GM18867 (cell line): ENCODE measurements at regions not wholly inside any gene's neighbourhood (a gene's known extent, or its start where the extent isn't known, plus 50 kb on each side); places are given as distances from the start of the nearest gene placed in this dataset.

ENCODE experiments used
- ATAC-seq: cut with Tn5 transposase; IDR thresholded peaks from one replicate; pipeline ENCODE4 v1.9.1; 2021; ENCODE audit warnings: mild to moderate bottlenecking, moderate library complexity; ENCODE audit not compliant: unreplicated experiment

DNA sequence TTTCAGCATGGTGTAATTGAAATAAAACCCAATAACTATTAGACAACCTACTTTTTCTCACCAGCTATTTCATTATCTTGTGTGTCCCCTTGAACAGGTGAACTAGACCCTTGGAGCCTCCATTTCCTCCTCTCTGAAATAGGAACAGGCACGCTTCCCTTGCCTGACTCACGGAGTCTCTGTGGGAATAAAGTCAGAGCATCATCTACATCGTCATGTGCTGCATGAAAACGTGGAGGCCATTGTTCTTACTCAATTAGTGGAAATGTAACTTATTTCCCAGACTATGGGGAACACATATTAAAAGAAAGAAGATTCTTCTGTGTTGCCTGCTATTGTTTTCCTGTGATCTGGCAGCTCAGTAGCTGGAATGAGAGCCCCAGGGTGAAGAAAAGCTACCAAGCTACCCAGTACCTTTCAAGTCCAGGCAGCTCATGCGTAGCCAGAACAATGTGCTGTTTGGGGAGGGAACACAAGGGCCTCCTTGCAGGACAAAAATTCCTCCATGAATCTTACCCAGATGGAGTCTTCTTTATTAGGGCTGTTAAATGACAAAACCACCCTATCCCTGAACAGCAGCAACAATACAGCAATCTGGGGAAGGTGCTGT is 59.8 kb downstream of the SOX11 start:
- ATAC-seq = no peak

DNA sequence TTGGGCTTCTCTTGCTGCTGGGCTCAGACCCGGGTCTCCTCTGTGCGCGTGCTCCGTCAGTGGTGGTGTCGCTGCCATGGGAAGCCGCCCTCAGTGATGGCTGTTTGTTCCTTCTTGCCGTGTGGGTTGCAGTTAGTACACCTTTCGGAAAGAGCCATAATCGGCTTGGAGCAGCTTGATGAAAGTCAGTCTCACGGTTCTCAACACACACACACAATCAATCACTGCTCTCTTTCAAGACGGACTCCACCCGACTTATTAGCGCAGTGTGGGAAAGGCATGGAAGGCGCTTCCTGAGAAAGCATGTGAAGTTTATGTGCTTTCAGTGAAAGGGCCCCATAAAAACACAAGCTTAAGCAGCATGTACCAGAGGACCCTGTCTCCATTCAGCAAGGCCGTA is 64.1 kb downstream of the SOX11 start:
- ATAC-seq = no peak

DNA sequence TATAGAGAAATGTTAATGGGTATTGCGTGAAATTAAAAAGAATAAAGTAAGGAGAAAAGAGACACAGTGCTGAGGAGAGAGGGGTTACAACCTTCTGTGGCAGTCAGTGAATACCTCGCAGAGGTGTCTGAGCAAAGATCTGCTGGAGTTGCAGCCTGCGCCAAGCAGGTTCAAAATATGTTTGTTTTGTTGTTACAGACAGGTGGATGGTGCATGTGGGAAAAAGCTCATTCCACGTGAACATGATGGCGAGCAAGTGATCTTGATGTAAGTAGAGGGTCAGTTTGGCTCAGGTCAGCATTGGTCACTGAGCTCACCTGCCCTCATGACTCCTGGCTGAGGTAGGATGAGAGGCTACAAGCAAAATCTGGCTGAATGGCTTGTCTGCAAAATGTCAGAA is 66.2 kb downstream of the SOX11 start:
- no peak for ATAC-seq

DNA sequence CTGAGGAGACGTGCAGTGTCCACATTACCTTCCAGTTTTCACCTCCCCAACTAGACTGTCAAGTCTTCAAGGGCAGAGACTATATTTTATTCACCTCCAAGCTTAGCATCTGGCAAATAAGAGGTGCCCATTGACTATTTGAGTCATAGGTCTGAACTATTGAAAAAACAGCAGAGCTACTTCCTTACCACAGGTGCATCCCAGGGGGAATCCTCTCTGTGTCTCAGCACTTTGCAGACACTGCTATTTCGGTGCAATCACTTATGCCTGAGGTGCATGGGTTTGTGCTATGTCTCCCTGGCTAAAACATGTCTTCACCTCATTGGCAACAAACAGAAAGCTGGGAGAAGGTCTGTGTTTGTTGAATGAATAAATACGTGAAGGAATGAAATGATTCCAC is 67.8 kb downstream of the SOX11 start:
- no peak for ATAC-seq

DNA sequence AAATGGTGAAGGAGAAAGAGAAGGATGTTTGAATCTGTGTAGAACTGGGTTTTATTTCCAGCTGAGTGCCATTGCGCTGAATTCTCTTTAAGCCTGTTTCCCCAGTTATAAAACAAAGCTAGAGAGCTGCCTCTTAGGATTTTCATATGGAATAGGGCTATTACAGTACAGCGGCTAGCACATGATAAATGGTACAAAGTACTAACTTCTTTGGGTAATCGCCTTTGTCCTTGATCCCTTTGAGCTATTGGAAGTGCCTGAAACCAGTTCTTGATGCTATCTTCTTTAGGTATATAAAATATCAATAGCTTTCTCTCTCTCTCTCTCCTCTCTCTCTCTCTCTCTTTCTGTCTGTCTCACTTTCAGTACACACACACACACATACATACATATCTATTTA is 71.3 kb downstream of the SOX11 start:
- no peak for ATAC-seq

DNA sequence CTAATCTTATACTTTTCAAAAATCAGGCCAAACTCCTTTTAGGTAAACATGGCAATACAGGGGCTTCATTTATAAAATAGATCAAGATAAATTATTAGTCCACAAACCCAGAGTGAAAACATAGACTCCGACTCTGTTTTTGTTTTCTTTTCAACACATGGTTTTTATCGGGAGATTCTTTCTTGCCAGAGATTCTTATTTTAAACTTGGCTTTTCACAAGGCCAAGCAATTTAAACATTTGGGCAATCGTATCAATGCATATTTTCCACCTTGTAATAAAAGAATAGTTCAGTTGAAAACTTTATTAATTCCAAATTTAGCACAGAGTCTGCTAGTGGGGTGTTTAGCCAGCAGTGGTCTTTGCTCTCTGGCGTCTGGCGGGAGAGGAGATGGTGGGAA is 71.9 kb downstream of the SOX11 start:
- ATAC-seq = no peak

DNA sequence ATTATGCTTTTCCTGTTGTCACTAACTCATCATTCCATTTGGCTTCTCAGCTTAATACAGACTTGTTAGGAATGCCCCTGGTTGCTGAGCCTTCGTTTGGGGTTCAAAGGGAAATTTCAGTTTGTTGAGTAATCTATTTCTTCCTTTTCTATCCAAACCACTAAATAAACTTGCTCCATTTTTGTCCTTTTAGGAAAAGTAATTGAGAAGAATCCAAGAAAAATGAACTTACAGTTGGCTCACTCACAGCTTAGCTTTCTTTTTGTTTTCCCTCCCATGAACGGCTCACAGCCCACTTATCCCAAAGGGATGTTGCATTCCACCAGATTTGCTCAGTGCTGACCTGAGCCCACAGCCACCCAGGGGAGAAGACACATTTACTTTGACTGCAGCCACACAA is 73.9 kb downstream of the SOX11 start:
- ATAC-seq = no peak

- no peak for ATAC-seq
Observed at GRCh38 chr2:5766561-5766960, 74.4 kb downstream of the SOX11 start.

- ATAC-seq = no peak
Observed at GRCh38 chr2:5777131-5777535, 84.9 kb downstream of the SOX11 start.

- ATAC-seq = no peak
Observed at GRCh38 chr2:5781679-5782078, 89.5 kb downstream of the SOX11 start.

GRCh38 chr2:5782103-5782502 is 89.9 kb downstream of the SOX11 start:
- no peak for ATAC-seq

- no peak for ATAC-seq
Observed at GRCh38 chr2:5788447-5788846, 96.3 kb downstream of the SOX11 start.

- ATAC-seq = no peak
Observed at GRCh38 chr2:5791371-5791770, 99.2 kb downstream of the SOX11 start.

DNA sequence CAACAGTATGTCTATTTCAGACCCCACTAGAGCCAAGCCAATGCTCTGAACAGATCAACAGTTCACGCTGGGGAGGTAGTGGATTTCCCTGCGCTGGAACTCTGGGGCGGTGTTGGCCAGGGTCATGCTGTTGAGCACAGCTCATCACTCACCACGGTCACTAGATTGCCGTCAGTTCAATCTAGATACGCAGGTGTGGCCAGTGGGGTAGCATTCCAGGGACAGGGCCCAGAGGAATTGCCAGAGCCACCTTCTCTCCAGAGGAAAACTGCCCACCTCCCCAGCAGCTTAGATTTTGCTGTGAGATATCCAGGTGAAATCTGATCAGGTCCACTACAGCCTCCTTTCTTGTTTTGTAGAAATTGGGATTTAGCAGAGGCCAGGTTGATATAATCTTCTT is 101.8 kb downstream of the SOX11 start:
- no peak for ATAC-seq

DNA sequence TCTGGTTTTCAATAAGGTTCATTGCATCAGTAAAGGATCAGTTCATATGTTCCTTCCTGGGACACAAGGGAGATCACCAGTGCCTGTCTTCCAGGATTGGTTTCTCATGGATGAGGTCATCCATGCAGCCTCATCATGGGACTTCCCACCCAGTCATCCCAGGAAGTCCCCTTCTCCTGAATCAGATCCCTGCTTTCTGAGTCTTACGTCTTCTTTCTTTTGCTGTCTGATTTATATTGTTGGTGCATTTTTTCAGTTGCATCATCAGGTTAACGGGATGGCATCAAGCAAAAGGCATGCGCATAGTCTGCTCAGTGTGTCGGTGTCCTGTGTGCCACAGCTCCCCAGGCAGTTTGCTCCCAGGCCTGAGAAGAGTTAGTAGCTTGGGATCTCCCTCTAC is 105.9 kb downstream of the SOX11 start:
- ATAC-seq = no peak

- ATAC-seq = no peak
Observed at GRCh38 chr2:5799348-5799747, 107.2 kb downstream of the SOX11 start.

DNA sequence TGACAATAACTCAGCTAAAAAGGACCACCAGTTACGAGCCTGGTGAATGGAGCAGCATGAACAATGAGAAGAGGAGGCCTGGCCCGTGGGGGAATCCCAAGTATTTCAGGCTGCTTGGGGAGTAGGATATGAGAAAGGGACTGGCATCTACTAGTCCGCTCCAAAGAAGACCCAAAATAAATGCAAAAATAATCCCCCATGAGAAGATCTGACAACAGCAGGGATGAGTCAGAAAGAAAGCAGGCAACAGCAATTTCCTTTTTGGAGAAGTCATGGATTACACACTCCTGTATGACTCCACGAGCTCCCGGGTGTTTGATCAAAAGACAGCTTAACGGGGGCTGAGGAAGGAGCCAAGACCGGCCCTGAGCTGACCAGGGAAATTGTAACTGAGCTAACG is 111.4 kb downstream of the SOX11 start:
- no peak for ATAC-seq

DNA sequence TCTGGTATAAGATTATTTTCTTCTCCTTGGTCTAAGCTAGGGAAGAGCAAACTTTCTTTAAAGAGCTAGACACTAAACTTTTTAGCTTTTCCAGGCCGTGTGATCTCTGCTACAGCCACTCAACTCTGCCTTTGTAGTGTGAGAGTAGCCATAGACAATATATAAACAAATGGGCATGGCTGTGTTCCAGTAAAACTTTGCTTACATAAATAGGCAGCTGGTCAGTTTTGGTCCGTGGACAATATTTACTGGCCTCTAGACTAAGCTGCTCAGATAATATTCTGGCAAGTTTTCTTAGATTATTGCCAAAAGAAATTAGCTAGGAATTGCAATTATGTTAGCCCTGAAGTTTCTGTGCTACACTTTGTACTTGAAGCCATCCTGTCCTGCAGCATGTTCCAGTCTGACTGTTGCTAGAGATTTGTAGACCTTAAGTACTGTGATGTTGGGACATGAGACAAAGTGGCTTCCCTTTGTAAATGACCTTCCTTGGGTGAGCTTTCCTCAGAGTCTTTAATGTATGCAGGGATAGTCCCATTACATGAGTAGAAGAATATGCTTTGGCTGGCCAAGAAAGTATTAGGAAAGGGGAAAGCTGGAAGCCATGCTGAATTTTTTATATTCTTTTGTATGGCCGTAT is 126.9 kb downstream of the SOX11 start:
- ATAC-seq = no peak

DNA sequence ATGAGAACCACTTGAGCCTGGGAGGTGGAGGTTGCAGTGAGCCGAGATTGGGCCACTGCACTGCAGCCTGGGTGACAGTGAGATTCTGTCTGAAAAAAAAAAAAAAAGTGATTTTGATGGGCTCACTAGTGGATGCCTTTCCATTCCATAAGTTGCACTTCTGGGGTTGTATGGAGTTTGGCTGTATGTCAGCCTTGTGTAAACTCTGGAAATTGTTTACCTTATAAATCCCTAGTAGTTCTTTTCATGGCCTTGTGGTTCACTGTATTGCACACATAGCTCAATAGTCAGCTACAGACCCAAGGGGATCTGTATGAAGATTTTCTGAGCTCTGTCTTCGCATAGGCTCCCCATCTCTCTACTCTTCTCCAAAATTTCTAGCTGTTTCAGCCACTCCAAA is 131.9 kb downstream of the SOX11 start:
- ATAC-seq = no peak

GRCh38 chr2:5825686-5826085 is 133.5 kb downstream of the SOX11 start:
- ATAC-seq = no peak

DNA sequence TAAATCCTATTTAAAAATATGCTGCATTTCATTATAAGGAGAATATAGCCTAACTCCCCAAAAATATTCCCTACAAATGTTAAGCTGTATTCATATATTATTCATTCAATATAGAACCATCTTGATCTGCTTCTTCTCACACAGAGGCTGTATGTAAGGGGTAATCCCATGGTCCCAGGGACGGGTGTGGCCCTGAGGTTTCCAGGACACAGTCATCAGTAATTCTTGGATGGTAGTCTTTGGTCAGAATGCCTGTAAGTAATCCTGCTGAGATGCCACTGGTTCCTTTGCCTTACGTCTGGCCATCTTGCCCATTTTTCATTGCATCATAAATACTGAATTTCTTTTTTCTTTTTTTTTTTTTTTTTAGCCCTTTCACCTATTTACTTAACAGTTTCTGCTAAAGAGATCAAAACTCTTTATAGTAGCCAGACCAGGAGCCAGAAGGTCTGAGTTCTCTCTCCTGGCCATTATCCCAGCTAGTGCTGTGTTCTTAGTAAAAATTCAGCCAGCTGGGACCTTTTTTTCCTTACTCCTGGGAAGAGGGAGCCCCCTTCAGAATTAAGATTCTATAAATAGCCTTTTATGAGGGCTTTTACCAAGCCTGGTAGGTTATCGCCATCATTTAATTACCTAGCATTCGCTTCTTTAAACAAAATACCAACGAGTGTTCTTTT is 134.9 kb downstream of the SOX11 start:
- ATAC-seq = no peak

DNA sequence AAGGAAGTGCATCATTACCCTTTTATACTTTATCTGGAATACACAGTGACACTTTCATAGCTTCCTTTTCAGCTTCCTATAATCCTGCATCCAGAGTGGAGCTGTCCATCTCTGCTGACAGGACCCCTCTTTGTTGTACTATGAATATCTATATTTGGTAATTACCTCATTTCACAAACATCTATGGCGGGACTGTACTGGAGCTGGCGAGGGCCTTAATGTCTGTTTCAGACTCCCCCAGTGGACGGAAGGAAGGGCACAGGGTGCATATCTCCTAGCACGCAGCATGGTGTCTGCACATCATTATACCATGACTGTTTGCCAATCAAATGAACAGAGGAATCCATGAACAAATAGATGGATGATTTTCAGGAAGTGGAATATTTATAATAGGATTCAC is 142.3 kb downstream of the SOX11 start:
- no peak for ATAC-seq

DNA sequence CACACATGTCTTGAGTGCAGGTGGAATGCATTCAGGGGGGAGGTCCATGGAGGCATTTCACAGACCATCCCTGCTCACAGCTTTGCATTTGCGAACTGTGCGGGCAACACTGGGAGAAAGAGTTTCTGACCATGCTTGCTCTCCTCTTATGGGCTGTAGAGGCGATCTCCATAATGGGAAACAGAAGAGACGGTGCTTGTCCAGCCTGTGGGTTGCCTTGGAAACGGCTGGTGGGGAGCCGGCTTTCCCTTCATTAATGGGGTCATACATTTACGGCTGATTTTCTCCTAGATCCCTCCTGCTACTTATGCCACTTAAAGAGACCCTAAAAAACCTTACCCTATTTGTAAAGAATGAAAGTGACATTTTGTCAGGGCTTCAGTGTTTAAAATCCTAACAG is 147.4 kb downstream of the SOX11 start:
- ATAC-seq = no peak
